HCT116 (cell line): ENCODE measurements at regions not wholly inside any gene's neighbourhood (a gene's known extent, or its start where the extent isn't known, plus 50 kb on each side); places are given as distances from the start of the nearest gene placed in this dataset.
"Not testable (repeated sequence)": the region's sequence is repeated elsewhere in the genome, so short reads cannot be mapped to it uniquely, and the experiment has no call there.

Source experiments
- ATAC-seq: fragments of 200-7000 bp; cut with Tn5 transposase; 2 replicates; pipeline ENCODE4 v1.9.1; 2020; ENCODE audit warnings: mild to moderate bottlenecking, moderate library complexity
- BruUV-seq: library from RNA; stranded (reverse); fragments of 400-500 nt; replicated peaks from 2 replicates; lab custom pipeline; 2021; lab: Mats Ljungman, UMichigan
- CTCF ChIA-PET: fragments of 300-600 bp; sonication (Branson Sonifier 250); formaldehyde crosslinking; loops from one replicate; lab custom pipeline; 2021; ENCODE audit warnings: antibody characterized with exemption; lab: Charles Lee
- POLR2A ChIA-PET: fragments of 300-600, 350-600 bp; sonication (Branson Sonifier 250); formaldehyde crosslinking; loops from one replicate; lab custom pipeline; 2021; ENCODE audit warnings: antibody characterized with exemption; lab: Charles Lee
- RAD21 ChIA-PET, 2 experiments: fragments of 300-600 bp; sonication (Branson Sonifier 250); formaldehyde crosslinking; loops; one replicate each; lab custom pipeline; 2023; ENCODE audit warnings: low total read pairs in 2 of 2; ENCODE audit not compliant: uncharacterized antibody in 2 of 2, unreplicated experiment in 2 of 2, low non-redundant PET in 1 of 2; lab: Charles Lee
- DNase-seq: peaks from one replicate; pipeline ENCODE4 v3.0.0-alpha.2; 2010; ENCODE audit warnings: low read depth, low spot score
- H2AFZ ChIP-seq: fragments of 200-600 bp; shearing (Covaris generic), sonication (generic); 2 replicates; pipeline ENCODE4 v1.6.1; 2017; ENCODE audit warnings: low read depth, mixed run types, mixed read lengths, antibody characterized with exemption, low read length; ENCODE audit not compliant: poor library complexity, severe bottlenecking
- H3K27ac ChIP-seq: 2 replicates; pipeline ENCODE4 v1.5.1; 2012; ENCODE audit warnings: low read depth, low read length
- H3K27me3 ChIP-seq: fragments of 200-600 bp; sonication (generic); 2 replicates; pipeline ENCODE4 v1.6.1; 2016; ENCODE audit warnings: mixed run types, low read length, mixed read lengths; ENCODE audit not compliant: insufficient read depth
- H3K36me3 ChIP-seq, 2 experiments: fragments of 200-500 bp in 1 of 2; fragments of 200-600 bp in 1 of 2; sonication (Bioruptor generic) in 1 of 2; sonication (generic) in 1 of 2; 2 replicates each; pipeline versions ENCODE4 v1.5.1 to v1.6.1; 2014 to 2016; ENCODE audit warnings: low read length in 2 of 2, inconsistent platforms in 1 of 2, mixed read lengths in 1 of 2, mixed run types in 1 of 2; ENCODE audit not compliant: insufficient read depth in 2 of 2, control insufficient read depth in 1 of 2
- H3K4me1 ChIP-seq, 2 experiments: fragments of 200-600 bp in 1 of 2; sonication (generic) in 1 of 2; 2 replicates each; pipeline versions ENCODE4 v1.5.1 to v1.6.1; 2012 to 2017; ENCODE audit warnings: low read length in 2 of 2, inconsistent platforms in 1 of 2, mild to moderate bottlenecking in 1 of 2, mixed read lengths in 1 of 2, mixed run types in 1 of 2, moderate library complexity in 1 of 2; ENCODE audit not compliant: insufficient read depth in 2 of 2, control insufficient read depth in 1 of 2
- H3K4me2 ChIP-seq: fragments of 200-600 bp; sonication (generic); 2 replicates; pipeline ENCODE4 v1.6.1; 2017; ENCODE audit warnings: mixed run types, low read length, mixed read lengths
- H3K4me3 ChIP-seq, 2 experiments: fragments of 200-600 bp in 1 of 2; sonication (generic) in 1 of 2; replicated peaks in 1 of 2; 2 replicates each; pipeline ENCODE4 v1.5.1; 2011 to 2016; ENCODE audit warnings: low read length in 2 of 2, control low read depth in 1 of 2, low read depth in 1 of 2, mild to moderate bottlenecking in 1 of 2, mixed read lengths in 1 of 2, mixed run types in 1 of 2
- H3K79me2 ChIP-seq: fragments of 200-600 bp; sonication (generic); 2 replicates; pipeline ENCODE4 v1.6.1; 2017; ENCODE audit warnings: mild to moderate bottlenecking, mixed run types, low read length, moderate library complexity, mixed read lengths; ENCODE audit not compliant: insufficient read depth
- H3K9ac ChIP-seq: fragments of 200-600 bp; sonication (generic); 2 replicates; pipeline ENCODE4 v1.6.1; 2016; ENCODE audit warnings: low read length, mixed read lengths
- H3K9me2 ChIP-seq: fragments of 200-600 bp; sonication (generic), shearing (Covaris generic); 2 replicates; pipeline ENCODE4 v1.6.1; 2017; ENCODE audit warnings: mixed run types, mild to moderate bottlenecking, moderate library complexity; ENCODE audit not compliant: insufficient read depth
- H3K9me3 ChIP-seq, 2 experiments: fragments of 200-500 bp in 1 of 2; fragments of 200-600 bp in 1 of 2; sonication (Bioruptor generic) in 1 of 2; sonication (generic) in 1 of 2; 2 replicates each; pipeline ENCODE4 v1.6.1; 2014 to 2017; ENCODE audit warnings: low read length in 2 of 2, mixed read lengths in 2 of 2, inconsistent platforms in 1 of 2, low read depth in 1 of 2, mild to moderate bottlenecking in 1 of 2, mixed run types in 1 of 2, moderate library complexity in 1 of 2; ENCODE audit not compliant: control insufficient read depth in 1 of 2, insufficient read depth in 1 of 2
- H4K20me1 ChIP-seq: fragments of 200-600 bp; sonication (generic), shearing (Covaris generic); 2 replicates; pipeline ENCODE4 v1.6.1; 2017; ENCODE audit warnings: mixed run types, mild to moderate bottlenecking, moderate library complexity; ENCODE audit not compliant: insufficient read depth
- FOSL1 ChIP-seq: IDR thresholded peaks from 2 replicates; pipeline ENCODE4 v1.6.1; 2012; ENCODE audit warnings: low read depth
- TCF7L2 ChIP-seq: IDR thresholded peaks from 2 replicates; pipeline ENCODE4 v1.7.0; 2011; ENCODE audit warnings: borderline replicate concordance, inconsistent platforms; ENCODE audit not compliant: insufficient read depth, insufficient read length; ENCODE audit errors: extremely low read depth
- intact Hi-C: fragments of 100-400 bp; cut with micrococcal nuclease; formaldehyde crosslinking; loops from 2 replicates; pipeline ENCODE4 v1.10.0; 2022
- TF ChIP-seq, protein P1 (sequence below), 3 experiments: fragments of 200-600 bp in 1 of 3; sonication (generic) in 1 of 3; IDR thresholded peaks in 2 of 3; conservative IDR thresholded peaks in 1 of 3; 2 replicates each; pipeline ENCODE4 v1.5.1; 2012 to 2017; ENCODE audit warnings: low read depth in 2 of 3, low read length in 2 of 3, antibody characterized with exemption in 1 of 3, borderline replicate concordance in 1 of 3, control low read depth in 1 of 3, mild to moderate bottlenecking in 1 of 3, mixed read lengths in 1 of 3, mixed run types in 1 of 3, moderate library complexity in 1 of 3; ENCODE audit not compliant: insufficient read depth in 1 of 3
- TF ChIP-seq, protein P2 (sequence below): IDR thresholded peaks from 2 replicates; pipeline ENCODE4 v1.6.1; 2011; ENCODE audit warnings: mild to moderate bottlenecking, low read length, moderate library complexity; ENCODE audit not compliant: insufficient replicate concordance; ENCODE audit errors: extremely low read depth

DNA sequence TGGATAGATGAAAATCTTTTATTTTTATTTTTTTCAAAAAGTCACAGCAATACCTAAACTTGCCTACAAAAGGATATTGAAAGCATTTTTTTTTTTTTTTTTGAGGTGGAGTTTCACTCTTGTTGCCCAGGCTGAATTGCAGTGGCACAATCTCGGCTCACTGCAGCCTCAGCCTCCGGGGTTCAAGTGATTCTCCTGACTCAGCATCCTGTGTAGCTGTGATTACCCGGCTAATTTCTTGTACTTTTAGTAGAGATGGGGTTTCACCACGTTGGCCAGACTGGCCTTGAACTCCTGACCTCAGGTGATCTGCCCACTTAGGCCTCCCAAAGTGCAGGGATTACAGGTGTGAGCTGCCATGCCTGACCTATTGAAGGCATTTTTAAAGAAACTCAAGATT lies 69.1 kb upstream of the DGKB start:
- H3K9ac ChIP-seq, DNase-seq, H3K9me2 ChIP-seq, intact Hi-C loops, H3K79me2 ChIP-seq, POLR2A ChIA-PET, ATAC-seq, BruUV-seq, H3K4me2 ChIP-seq, H3K4me3 ChIP-seq, H3K36me3 ChIP-seq, RAD21 ChIA-PET, H3K9me3 ChIP-seq, H2AFZ ChIP-seq, H4K20me1 ChIP-seq, H3K27ac ChIP-seq, H3K27me3 ChIP-seq, H3K4me1 ChIP-seq: not testable (repeated sequence)
- CTCF ChIA-PET, result interaction anchor here (2.2 kb wide), 1 partner anchor 44 kb away, joined by 8 read pairs; no protein-coding TSS in a partner anchor

DNA sequence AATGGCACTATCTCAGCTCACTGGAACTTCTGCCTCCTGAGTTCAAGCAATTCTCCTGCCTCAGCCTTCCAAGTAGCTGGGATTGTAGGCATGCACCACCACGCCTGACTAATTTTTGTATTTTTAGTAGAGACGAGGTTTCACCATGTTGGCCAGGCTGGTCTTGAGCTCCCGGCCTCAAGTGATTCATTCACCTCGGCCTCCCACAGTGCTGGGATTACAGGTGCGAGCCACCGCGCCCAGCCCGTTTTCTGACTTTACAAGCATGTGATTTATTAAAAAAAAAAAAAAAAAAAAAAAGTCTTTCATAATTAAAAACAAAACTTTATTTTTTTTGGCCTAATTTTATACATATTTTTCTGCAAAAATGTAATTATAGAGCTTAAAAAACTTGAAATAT lies 64.8 kb upstream of the DGKB start:
- H3K79me2 ChIP-seq, H3K36me3 ChIP-seq, intact Hi-C loops, BruUV-seq, H3K4me1 ChIP-seq, DNase-seq, POLR2A ChIA-PET, H3K27ac ChIP-seq, H3K27me3 ChIP-seq, H4K20me1 ChIP-seq, H2AFZ ChIP-seq, RAD21 ChIA-PET, H3K9me3 ChIP-seq, H3K4me2 ChIP-seq, ATAC-seq, H3K4me3 ChIP-seq, H3K9ac ChIP-seq, H3K9me2 ChIP-seq: not testable (repeated sequence)
- CTCF ChIA-PET, result interaction anchor here (0.7 kb wide), 1 partner anchor 40 kb away, joined by 4 read pairs; no protein-coding TSS in a partner anchor

DNA sequence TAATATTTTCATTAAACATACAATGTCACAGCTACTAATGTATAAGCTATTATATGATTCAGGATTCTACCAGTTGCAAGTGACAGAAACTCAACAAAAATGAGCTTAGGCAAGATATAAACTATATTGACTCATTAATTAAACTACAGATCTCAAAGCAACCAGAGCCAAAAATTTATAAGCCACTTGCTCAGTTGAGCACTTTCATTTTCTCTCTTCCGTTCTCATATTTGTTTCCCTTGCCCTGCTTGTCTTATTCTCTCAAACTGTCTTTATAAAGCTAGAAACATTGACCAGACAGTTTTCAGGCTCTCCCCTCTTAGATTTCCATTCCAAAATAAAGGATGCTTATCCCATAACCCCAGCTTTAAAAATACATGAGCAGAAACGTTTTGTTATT lies 60.2 kb upstream of the DGKB start:
- no TSS peak for BruUV-seq
- Histone ChIP-seq H3K4me3 (no peak overlapping the region), H3K36me3 (no peaks in the 10 kb centered on the region), H3K79me2 (no peaks in the 10 kb centered on the region), H3K4me2 (no peak overlapping the region), H3K9me2 (no peaks in the 10 kb centered on the region; the same call in 1 of the 2 replicates), H3K4me1 (no peaks in the 10 kb centered on the region), H3K27ac (no peak overlapping the region), H3K9ac (no peak overlapping the region), H3K9me3 (no peaks in the 10 kb centered on the region), H3K27me3 (no peaks in the 10 kb centered on the region), H2AFZ (no peak overlapping the region), H4K20me1 (no peaks in the 10 kb centered on the region; the same call in 1 of the 2 replicates)
- ATAC-seq, result no peak
- DNase-seq, result no peak
- intact Hi-C loops, result no loop called here
- RAD21 ChIA-PET, result no interaction called here
- POLR2A ChIA-PET, result no interaction called here
- CTCF ChIA-PET, result no interaction called here
- TF ChIP-seq, protein P1, sequence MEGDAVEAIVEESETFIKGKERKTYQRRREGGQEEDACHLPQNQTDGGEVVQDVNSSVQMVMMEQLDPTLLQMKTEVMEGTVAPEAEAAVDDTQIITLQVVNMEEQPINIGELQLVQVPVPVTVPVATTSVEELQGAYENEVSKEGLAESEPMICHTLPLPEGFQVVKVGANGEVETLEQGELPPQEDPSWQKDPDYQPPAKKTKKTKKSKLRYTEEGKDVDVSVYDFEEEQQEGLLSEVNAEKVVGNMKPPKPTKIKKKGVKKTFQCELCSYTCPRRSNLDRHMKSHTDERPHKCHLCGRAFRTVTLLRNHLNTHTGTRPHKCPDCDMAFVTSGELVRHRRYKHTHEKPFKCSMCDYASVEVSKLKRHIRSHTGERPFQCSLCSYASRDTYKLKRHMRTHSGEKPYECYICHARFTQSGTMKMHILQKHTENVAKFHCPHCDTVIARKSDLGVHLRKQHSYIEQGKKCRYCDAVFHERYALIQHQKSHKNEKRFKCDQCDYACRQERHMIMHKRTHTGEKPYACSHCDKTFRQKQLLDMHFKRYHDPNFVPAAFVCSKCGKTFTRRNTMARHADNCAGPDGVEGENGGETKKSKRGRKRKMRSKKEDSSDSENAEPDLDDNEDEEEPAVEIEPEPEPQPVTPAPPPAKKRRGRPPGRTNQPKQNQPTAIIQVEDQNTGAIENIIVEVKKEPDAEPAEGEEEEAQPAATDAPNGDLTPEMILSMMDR (IDR thresholded peaks at IDR 0.05 in 2 of 3, conservative IDR thresholded peaks at IDR 0.05 in 1 of 3; ENCODE audit: borderline replicate concordance in 1 of 3, insufficient read depth in 1 of 3, low read depth in 2 of 3, low read length in 2 of 3), result no peak
- TF ChIP-seq TCF7L2 (no peak), FOSL1 (no peak)
- TF ChIP-seq, protein P2, sequence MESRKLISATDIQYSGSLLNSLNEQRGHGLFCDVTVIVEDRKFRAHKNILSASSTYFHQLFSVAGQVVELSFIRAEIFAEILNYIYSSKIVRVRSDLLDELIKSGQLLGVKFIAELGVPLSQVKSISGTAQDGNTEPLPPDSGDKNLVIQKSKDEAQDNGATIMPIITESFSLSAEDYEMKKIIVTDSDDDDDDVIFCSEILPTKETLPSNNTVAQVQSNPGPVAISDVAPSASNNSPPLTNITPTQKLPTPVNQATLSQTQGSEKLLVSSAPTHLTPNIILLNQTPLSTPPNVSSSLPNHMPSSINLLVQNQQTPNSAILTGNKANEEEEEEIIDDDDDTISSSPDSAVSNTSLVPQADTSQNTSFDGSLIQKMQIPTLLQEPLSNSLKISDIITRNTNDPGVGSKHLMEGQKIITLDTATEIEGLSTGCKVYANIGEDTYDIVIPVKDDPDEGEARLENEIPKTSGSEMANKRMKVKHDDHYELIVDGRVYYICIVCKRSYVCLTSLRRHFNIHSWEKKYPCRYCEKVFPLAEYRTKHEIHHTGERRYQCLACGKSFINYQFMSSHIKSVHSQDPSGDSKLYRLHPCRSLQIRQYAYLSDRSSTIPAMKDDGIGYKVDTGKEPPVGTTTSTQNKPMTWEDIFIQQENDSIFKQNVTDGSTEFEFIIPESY, result no peak
